BJ (cell line): ENCODE measurements at regions not wholly inside any gene's neighbourhood (a gene's known extent, or its start where the extent isn't known, plus 50 kb on each side); places are given as distances from the start of the nearest gene placed in this dataset.

Source experiments
- CTCF ChIA-PET: fragments of 350-600 bp; formaldehyde crosslinking; extraction: SDS; loops from one replicate; lab custom pipeline; 2021; ENCODE audit warnings: antibody characterized with exemption, inconsistent platforms; lab: Yijun Ruan, JAX
- POLR2A ChIA-PET: fragments of 300-600 bp; sonication (Branson Sonifier 250); formaldehyde crosslinking; extraction: SDS; loops from one replicate; lab custom pipeline; 2021; ENCODE audit warnings: antibody characterized with exemption; lab: Charles Lee
- DNase-seq: peaks from one replicate; pipeline ENCODE4 v3.0.0-alpha.2; 2011; ENCODE audit warnings: low read depth
- H3K27me3 ChIP-seq: 2 replicates; pipeline ENCODE4 v1.6.0; 2011; ENCODE audit warnings: low read length; ENCODE audit not compliant: control insufficient read depth, insufficient read depth
- H3K36me3 ChIP-seq: 2 replicates; pipeline ENCODE4 v1.5.1; 2011; ENCODE audit warnings: low read length; ENCODE audit not compliant: control insufficient read depth, insufficient read depth
- H3K4me3 ChIP-seq: 2 replicates; pipeline ENCODE4 v1.5.1; 2011; ENCODE audit warnings: low read depth, mild to moderate bottlenecking, control low read depth, low read length
- CTCF ChIP-seq: IDR thresholded peaks from 2 replicates; pipeline ENCODE4 v1.5.1; 2011; ENCODE audit warnings: low read depth, mild to moderate bottlenecking, control low read depth, inconsistent platforms, low read length, moderate library complexity; ENCODE audit not compliant: insufficient read depth

- Histone ChIP-seq H3K4me3 (no peak overlapping the region), H3K36me3 (no peaks in the 10 kb centered on the region), H3K27me3 (no peaks in the 10 kb centered on the region)
- TF ChIP-seq CTCF: no peak
- POLR2A ChIA-PET: no interaction called here
- no peak for DNase-seq
- CTCF ChIA-PET: no interaction called here
These were observed 358.2 kb downstream of the FGFR2 start for GRCh38 chr10:121240011-121240410.

DNA sequence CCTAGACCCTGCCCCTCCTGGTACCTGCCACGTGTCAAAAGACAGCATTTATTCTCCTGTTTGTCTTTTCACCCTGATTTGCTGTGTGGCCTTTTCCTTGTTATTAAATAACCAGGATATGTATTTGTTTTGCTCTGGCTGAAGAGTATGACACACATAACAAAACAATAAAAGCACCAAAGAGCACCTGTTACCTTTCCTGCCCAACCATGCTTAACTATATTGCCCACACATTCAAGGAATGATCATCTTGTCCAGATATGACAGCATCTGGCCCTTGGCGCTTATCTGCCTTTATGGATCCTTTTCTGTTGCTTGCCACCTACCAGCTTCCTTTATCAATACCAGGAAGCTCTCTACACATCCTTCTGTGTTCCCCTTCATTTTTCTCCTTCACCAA lies 357.7 kb downstream of the FGFR2 start:
- CTCF ChIA-PET: no interaction called here
- H3K27me3 ChIP-seq: no peaks in the 10 kb centered on the region
- H3K36me3 ChIP-seq: no peaks in the 10 kb centered on the region
- no peak for DNase-seq
- no peak overlapping the region for H3K4me3 ChIP-seq
- no peak for TF ChIP-seq CTCF
- POLR2A ChIA-PET: no interaction called here

DNA sequence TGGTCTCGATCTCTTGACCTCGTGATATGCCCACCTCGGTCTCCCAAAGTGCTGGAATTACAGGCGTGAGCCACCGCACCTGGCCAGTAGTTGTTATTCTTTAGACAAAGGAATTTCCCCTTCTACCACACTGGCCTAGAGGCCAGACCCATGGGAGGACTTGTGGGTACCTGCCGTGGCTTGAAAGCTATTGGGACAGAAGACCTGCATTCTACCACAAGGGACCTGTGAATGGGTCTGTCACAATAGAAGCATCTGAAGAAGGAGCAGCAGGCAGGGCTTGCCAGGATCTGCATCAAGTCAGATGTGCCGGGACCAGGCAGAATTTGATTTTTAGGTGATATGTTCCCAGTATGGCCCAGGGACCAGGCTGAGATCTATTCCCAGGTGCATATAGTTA lies 356.9 kb downstream of the FGFR2 start:
- CTCF ChIA-PET: no interaction called here

DNA sequence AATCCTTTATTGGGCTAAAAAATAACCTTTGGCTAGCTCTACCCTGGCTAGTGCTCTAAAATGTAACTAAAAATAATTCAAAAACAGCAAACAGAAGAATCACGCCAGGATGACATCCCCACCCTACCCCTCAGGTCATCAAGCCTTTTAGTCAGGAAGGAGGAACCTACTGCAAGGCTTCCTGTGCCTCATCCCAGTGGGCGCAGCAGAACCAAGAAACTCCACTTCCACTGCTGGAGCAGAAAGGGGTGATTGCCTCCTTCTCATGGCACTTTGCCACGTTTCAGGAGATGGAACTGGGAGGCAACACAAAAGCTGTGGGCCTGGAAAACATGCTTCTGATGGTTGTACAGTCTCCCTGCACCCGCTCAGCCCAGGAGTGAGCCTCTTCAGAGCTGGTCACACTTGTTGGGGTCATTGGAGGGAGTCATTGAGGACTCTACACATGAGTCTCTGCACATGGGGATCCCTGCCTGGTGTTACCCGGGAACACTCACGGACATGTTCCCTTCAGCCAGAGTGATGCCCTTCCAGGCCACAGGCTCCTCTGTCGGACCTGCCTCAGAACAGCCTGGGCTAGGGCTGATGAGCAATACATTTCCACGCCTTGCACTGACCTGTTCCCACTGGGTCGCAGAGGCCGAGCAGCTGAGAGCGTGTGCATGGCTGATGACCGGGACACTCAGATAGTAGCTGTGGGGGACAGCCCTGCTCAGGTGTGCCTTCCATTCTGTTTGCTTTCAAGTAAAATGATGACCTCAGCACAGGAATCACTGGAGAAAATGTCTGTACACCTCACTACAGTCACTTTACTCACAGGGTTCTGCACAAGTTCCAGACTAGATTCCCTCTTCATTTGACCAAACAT lies 355.3 kb downstream of the FGFR2 start:
- H3K36me3 ChIP-seq: no peaks in the 10 kb centered on the region
- ChIA-PET CTCF (no interaction called here), POLR2A (no interaction called here)
- no peak overlapping the region for H3K4me3 ChIP-seq
- no peak for TF ChIP-seq CTCF
- no peak for DNase-seq
- no peaks in the 10 kb centered on the region for H3K27me3 ChIP-seq

More for the DNA sequence above, 356.9 kb downstream of the FGFR2 start:
- Histone ChIP-seq H3K36me3 (no peaks in the 10 kb centered on the region), H3K4me3 (no peak overlapping the region), H3K27me3 (no peaks in the 10 kb centered on the region)
- no peak for DNase-seq
- TF ChIP-seq CTCF: no peak
- POLR2A ChIA-PET: no interaction called here

DNA sequence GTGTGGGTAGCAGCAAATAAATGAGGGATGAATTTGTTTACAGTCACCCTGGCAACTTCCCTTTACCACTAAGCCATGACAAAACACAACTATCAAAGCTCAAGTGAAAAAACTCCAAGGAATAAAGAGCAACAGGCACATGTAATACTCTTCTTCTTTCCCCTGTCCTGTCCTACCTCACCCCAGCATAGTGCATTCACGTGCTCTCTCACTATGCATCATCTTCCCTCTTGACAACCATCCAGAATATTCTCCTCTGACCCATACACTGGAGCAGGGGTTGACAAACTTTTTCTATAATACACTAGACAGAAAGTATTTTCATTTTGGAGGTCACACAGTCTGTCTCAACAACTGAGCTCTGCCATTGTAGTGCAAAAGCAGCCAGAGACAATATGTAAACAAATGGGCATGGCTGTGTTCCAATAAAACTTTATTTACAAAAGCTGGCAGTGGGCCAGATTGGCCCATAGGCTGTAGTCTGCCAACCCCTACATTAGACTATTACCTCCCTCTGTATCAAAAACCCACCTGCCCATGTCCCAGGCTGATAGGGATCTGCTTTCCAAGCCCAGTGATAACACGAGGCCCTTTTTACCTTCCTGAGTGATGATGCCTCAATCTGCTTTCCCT lies 354.5 kb downstream of the FGFR2 start:
- no peaks in the 10 kb centered on the region for H3K27me3 ChIP-seq
- no peaks in the 10 kb centered on the region for H3K36me3 ChIP-seq
- no peak overlapping the region for H3K4me3 ChIP-seq
- TF ChIP-seq CTCF: no peak
- ChIA-PET POLR2A (no interaction called here), CTCF (no interaction called here)
- no peak for DNase-seq
